ENCODE measurements at regions not wholly inside any gene's neighbourhood (a gene's known extent, or its start where the extent isn't known, plus 50 kb on each side); places are given as distances from the start of the nearest gene placed in this dataset.

DNA sequence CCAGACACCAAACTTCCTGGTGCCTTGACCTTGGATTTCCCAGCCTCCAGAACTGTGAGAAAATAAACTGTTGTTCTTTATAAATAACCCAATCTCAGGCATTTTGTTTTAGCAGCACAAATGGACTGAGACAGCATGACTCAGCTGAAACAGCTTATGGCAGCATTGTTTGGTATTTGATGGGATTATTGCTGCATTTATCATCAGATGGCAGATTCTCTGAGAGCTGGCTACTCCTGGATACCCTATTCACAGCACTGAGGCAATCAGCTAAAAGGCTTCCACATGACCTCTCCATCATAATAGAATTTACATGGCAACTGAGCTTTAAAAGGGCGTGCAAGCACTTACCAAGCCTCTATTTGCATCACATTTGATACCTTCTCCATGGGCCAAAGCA is 623.1 kb upstream of the CPEB2 start:
- H4K20me1 ChIP-seq (ENCODE audit: control insufficient read depth, insufficient read depth, insufficient read length) = no peaks in the 10 kb centered on the region
- H3K4me3 Mint-ChIP-seq = no peak overlapping the region
- TF ChIP-seq, protein P1, sequence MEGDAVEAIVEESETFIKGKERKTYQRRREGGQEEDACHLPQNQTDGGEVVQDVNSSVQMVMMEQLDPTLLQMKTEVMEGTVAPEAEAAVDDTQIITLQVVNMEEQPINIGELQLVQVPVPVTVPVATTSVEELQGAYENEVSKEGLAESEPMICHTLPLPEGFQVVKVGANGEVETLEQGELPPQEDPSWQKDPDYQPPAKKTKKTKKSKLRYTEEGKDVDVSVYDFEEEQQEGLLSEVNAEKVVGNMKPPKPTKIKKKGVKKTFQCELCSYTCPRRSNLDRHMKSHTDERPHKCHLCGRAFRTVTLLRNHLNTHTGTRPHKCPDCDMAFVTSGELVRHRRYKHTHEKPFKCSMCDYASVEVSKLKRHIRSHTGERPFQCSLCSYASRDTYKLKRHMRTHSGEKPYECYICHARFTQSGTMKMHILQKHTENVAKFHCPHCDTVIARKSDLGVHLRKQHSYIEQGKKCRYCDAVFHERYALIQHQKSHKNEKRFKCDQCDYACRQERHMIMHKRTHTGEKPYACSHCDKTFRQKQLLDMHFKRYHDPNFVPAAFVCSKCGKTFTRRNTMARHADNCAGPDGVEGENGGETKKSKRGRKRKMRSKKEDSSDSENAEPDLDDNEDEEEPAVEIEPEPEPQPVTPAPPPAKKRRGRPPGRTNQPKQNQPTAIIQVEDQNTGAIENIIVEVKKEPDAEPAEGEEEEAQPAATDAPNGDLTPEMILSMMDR (conservative IDR thresholded peaks at IDR 0.05) = no peak

More for the DNA sequence above, 623.1 kb upstream of the CPEB2 start:
- H4K8ac ChIP-seq (replicated peaks; ENCODE audit: insufficient read length, low read depth, low read length) = no peak overlapping the region
- no peak overlapping the region for H2BK15ac ChIP-seq (ENCODE audit: low read depth, low read length)
- no peak overlapping the region for H2BK5ac ChIP-seq (ENCODE audit: insufficient read length, low read length)
- H3K9me3 Mint-ChIP-seq = peaks cover 0 to 4% of the 10 kb centered on the region in 2 experiments; a peak in 2 of 5 replicates
- no peaks in the 10 kb centered on the region for H3K9me3 ChIP-seq (ENCODE audit: control insufficient read depth, low read depth, low read length)
- DNase-seq = no peak
- WGBS (ENCODE audit: extremely low coverage, insufficient read length, low lambda C conversion rate) = no CpG with 5 or more reads among the region's 1 CpG
- H3K18ac ChIP-seq (ENCODE audit: insufficient read length, low read depth, low read length) = no peak overlapping the region
- no peak overlapping the region for H3K4ac ChIP-seq (ENCODE audit: low read depth, low read length)
- no peak overlapping the region for H2BK12ac ChIP-seq (ENCODE audit: insufficient read length, low read depth, low read length)
- no peak overlapping the region for H3K56ac ChIP-seq (ENCODE audit: insufficient read length, low read depth, low read length)
- H3K36me3 Mint-ChIP-seq (ENCODE audit: insufficient read depth in 1 of 3, low read depth in 3 of 3) = peaks cover 0 to 5% (median 0%) of the 10 kb centered on the region in 3 experiments; a peak in 3 of 7 replicates
- peaks cover 0 to 5% of the 10 kb centered on the region in 2 experiments; a peak in 1 of 4 replicates for H3K4me1 Mint-ChIP-seq
- H3K23ac ChIP-seq (ENCODE audit: insufficient read length, low read depth, low read length) = no peak overlapping the region
- no peak overlapping the region for H3K27ac ChIP-seq (ENCODE audit: insufficient read length, low read depth, low read length)
- no peaks in the 10 kb centered on the region for H3K79me1 ChIP-seq (ENCODE audit: insufficient read depth, low read depth, low read length, poor library complexity, severe bottlenecking)
- no peak overlapping the region for H3K14ac ChIP-seq (ENCODE audit: insufficient read depth, low read length)
- no peaks in the 10 kb centered on the region for H3K4me1 ChIP-seq (ENCODE audit: insufficient read depth, low read length)
- no peaks in the 10 kb centered on the region for H3K79me2 ChIP-seq (ENCODE audit: insufficient read depth, low read length)
- H2BK120ac ChIP-seq (ENCODE audit: low read depth, low read length, poor library complexity, severe bottlenecking) = no peak overlapping the region
- H4K91ac ChIP-seq (ENCODE audit: insufficient read length, low read depth, low read length) = no peak overlapping the region
- no peak overlapping the region for H2AFZ ChIP-seq (ENCODE audit: low read length)
- no peaks in the 10 kb centered on the region for H3K23me2 ChIP-seq (ENCODE audit: insufficient read length, low read depth, low read length, poor library complexity, severe bottlenecking)
- no peaks in the 10 kb centered on the region for H3K27me3 ChIP-seq (ENCODE audit: insufficient read depth, low read length)
- no peak overlapping the region for H3T11ph ChIP-seq (ENCODE audit: low read length)
- H3K27ac Mint-ChIP-seq = no peak overlapping the region
- no peak overlapping the region for H3K9ac ChIP-seq (ENCODE audit: extremely low read depth, insufficient read length, low read length)
- no peak overlapping the region for H2AK5ac ChIP-seq (ENCODE audit: insufficient read length, low read length)
- no peak overlapping the region for H2BK20ac ChIP-seq (ENCODE audit: low read depth, low read length, poor library complexity, severe bottlenecking)
- H4K5ac ChIP-seq (ENCODE audit: insufficient read length, low read depth, low read length) = no peak overlapping the region
- no peaks in the 10 kb centered on the region for H3K27me3 Mint-ChIP-seq (ENCODE audit: low read depth)
- H3K4me2 ChIP-seq (ENCODE audit: insufficient read depth, insufficient read length, low read length) = no peak overlapping the region

Measured in H9 (cell line).